HepG2 (cell line): ENCODE measurements at regions not wholly inside any gene's neighbourhood (a gene's known extent, or its start where the extent isn't known, plus 50 kb on each side); places are given as distances from the start of the nearest gene placed in this dataset.

Experiments used
- ATAC-seq: fragments of 200-7000 bp; cut with Tn5 transposase; 3 replicates; pipeline ENCODE4 v1.9.1; 2020; ENCODE audit warnings: mild to moderate bottlenecking, moderate library complexity
- BruUV-seq: library from RNA; stranded (reverse); fragments of 400-500 nt; replicated peaks from 2 replicates; lab custom pipeline; 2021; lab: Mats Ljungman, UMichigan
- CTCF ChIA-PET: fragments of 300-600 bp; formaldehyde crosslinking; extraction: SDS; loops from one replicate; lab custom pipeline; 2021; ENCODE audit warnings: low total read pairs, inconsistent platforms, low intra/inter-chr PET ratio; lab: Yijun Ruan, JAX
- POLR2A ChIA-PET: fragments of 350-600 bp; sonication (Branson Sonifier 250); formaldehyde crosslinking; loops from one replicate; lab custom pipeline; 2020; ENCODE audit warnings: antibody characterized with exemption, inconsistent platforms; lab: Yijun Ruan, JAX
- DNase-seq: peaks from one replicate; pipeline ENCODE4 v3.0.0-alpha.2; 2015; ENCODE audit warnings: low spot score
- FAIRE-seq: peaks from 3 replicates; lab custom pipeline; 2011; peaks lifted over from hg19 to GRCh38; lab: Jason Lieb, UNC
- H2AFZ ChIP-seq: one replicate; pipeline ENCODE4 v1.6.1; 2011; ENCODE audit warnings: low read length, inconsistent platforms
- H3K27ac ChIP-seq: fragments of 300-600 bp; 3 replicates; pipeline ENCODE4 v1.8.0; 2011; ENCODE audit warnings: mixed run types, mild to moderate bottlenecking, mixed read lengths, low read length, inconsistent platforms; ENCODE audit not compliant: insufficient read depth; ENCODE audit errors: extremely low read length
- H3K27me3 ChIP-seq, 2 experiments: fragments of 200-600 bp in 1 of 2; 2 replicates in 1 of 2; 3 replicates in 1 of 2; pipeline versions ENCODE4 v1.6.0 to v1.8.0; 2011; ENCODE audit warnings: low read length in 2 of 2, mild to moderate bottlenecking in 2 of 2, moderate library complexity in 2 of 2, inconsistent platforms in 1 of 2; ENCODE audit not compliant: insufficient read depth in 2 of 2, control insufficient read depth in 1 of 2
- H3K36me3 ChIP-seq, 2 experiments: fragments of 200-600 bp in 1 of 2; replicated peaks in 1 of 2; 2 replicates in 1 of 2; 3 replicates in 1 of 2; pipeline versions ENCODE4 v1.5.1 to v1.8.0; 2011; ENCODE audit warnings: low read length in 2 of 2, inconsistent platforms in 1 of 2; ENCODE audit not compliant: insufficient read depth in 2 of 2, control insufficient read depth in 1 of 2
- H3K4me1 ChIP-seq: 2 replicates; pipeline ENCODE4 v1.5.1; 2012; ENCODE audit warnings: low read length, inconsistent platforms; ENCODE audit not compliant: insufficient read depth
- H3K4me2 ChIP-seq: 2 replicates; pipeline ENCODE4 v1.6.0; 2011; ENCODE audit warnings: low read depth, low read length, inconsistent platforms
- H3K4me3 ChIP-seq, 3 experiments: fragments of 200-600 bp in 1 of 3; sonication (generic), shearing (Covaris generic) in 1 of 3; replicated peaks in 1 of 3; 2 replicates each; pipeline ENCODE4 v1.5.1; 2011 to 2016; ENCODE audit warnings: low read length in 3 of 3, inconsistent platforms in 2 of 3, low read depth in 2 of 3, mild to moderate bottlenecking in 2 of 3, control low read depth in 1 of 3, mixed read lengths in 1 of 3; ENCODE audit not compliant: insufficient read depth in 1 of 3
- H3K79me2 ChIP-seq: one replicate; pipeline ENCODE4 v1.6.1; 2011; ENCODE audit warnings: low read length, inconsistent platforms; ENCODE audit not compliant: insufficient read depth
- H3K9ac ChIP-seq: 2 replicates; pipeline ENCODE4 v1.6.0; 2011; ENCODE audit warnings: mild to moderate bottlenecking, low read depth, low read length, inconsistent platforms; ENCODE audit not compliant: insufficient read depth
- H3K9me3 ChIP-seq: 2 replicates; pipeline ENCODE4 v1.5.1; 2012; ENCODE audit warnings: mild to moderate bottlenecking, low read length
- H4K20me1 ChIP-seq: 2 replicates; pipeline ENCODE4 v1.6.0; 2011; ENCODE audit warnings: inconsistent platforms, mild to moderate bottlenecking, low read length, moderate library complexity; ENCODE audit not compliant: insufficient read depth
- CHCHD3 ChIP-seq: sonication (generic); formaldehyde crosslinking; IDR thresholded peaks from 2 replicates; pipeline ENCODE4 v1.8.0; 2022; ENCODE audit warnings: mild to moderate bottlenecking, missing genetic modification reagents, moderate library complexity
- CSRNP1 ChIP-seq: sonication (generic); formaldehyde crosslinking; IDR thresholded peaks from 2 replicates; pipeline ENCODE4 v1.8.1; 2023; ENCODE audit warnings: mild to moderate bottlenecking, missing genetic modification reagents
- HINFP ChIP-seq: sonication (generic); formaldehyde crosslinking; IDR thresholded peaks from 2 replicates; pipeline ENCODE4 v1.4.0; 2020; ENCODE audit warnings: low read depth, mild to moderate bottlenecking, missing genetic modification reagents
- NFRKB ChIP-seq: fragments of 450-650 bp; IDR thresholded peaks from 2 replicates; pipeline ENCODE4 v1.6.1; 2017
- NFYC ChIP-seq: IDR thresholded peaks from 2 replicates; pipeline ENCODE4 v1.6.1; 2016; ENCODE audit warnings: missing genetic modification reagents, missing compliant biosample characterization
- ZNF138 ChIP-seq: sonication (generic); formaldehyde crosslinking; IDR thresholded peaks from 2 replicates; pipeline ENCODE4 v1.5.0; 2020; ENCODE audit warnings: mild to moderate bottlenecking, low read depth, missing genetic modification reagents
- ZNF704 ChIP-seq: sonication (generic); formaldehyde crosslinking; IDR thresholded peaks from 2 replicates; pipeline ENCODE4 v1.8.1; 2023; ENCODE audit warnings: mild to moderate bottlenecking, inconsistent platforms, moderate library complexity, missing genetic modification reagents, borderline replicate concordance
- WGBS: methylation state at CpG from one replicate; pipeline ENCODE4 v1.1.6; 2017; ENCODE audit warnings: low lambda C conversion rate; 5-methylcytosine and 5-hydroxymethylcytosine counted together
- in situ Hi-C: cut with HindIII; loops from 2 replicates; pipeline ENCODE4 v1.10.0; 2017; ENCODE audit warnings: low pct_unique_long_range_greater_than_20kb; ENCODE audit not compliant: extremely low pct_ligation_motif_present
- intact Hi-C: fragments of 100-400 bp; cut with micrococcal nuclease; formaldehyde crosslinking; loops from one replicate; pipeline ENCODE4 v1.10.0; 2022; ENCODE audit not compliant: unreplicated experiment

- no peak for TF ChIP-seq HINFP
- no peak for TF ChIP-seq NFRKB
- TF ChIP-seq ZNF704, result no peak
- TF ChIP-seq CHCHD3 (CRISPR knock-in tag), result no peak
- no peak for TF ChIP-seq ZNF138 (CRISPR knock-in tag)
- TF ChIP-seq CSRNP1 (CRISPR knock-in tag), result no peak
These were observed 56.0 kb upstream of the NBPF3 start (continued) for GRCh38 chr1:21383785-21384401.

- Histone ChIP-seq H3K4me2 (no peak overlapping the region; the same call in 1 of the 2 replicates), H3K4me1 (no peaks in the 10 kb centered on the region), H3K9ac (no peak overlapping the region), H3K27me3 (no peaks in the 10 kb centered on the region; a peak in 1 of 5 replicates), H3K36me3 (no peaks in the 10 kb centered on the region), H3K9me3 (no peaks in the 10 kb centered on the region), H3K4me3 (no peak overlapping the region), H2AFZ (no peak overlapping the region), H3K27ac (no peak overlapping the region), H3K79me2 (no peaks in the 10 kb centered on the region), H4K20me1 (no peaks in the 10 kb centered on the region)
- BruUV-seq, result no TSS peak
- DNase-seq (no peak), FAIRE-seq (no peak), ATAC-seq (no peak)
- intact Hi-C loops (no loop called here), in situ Hi-C loops (no loop called here)
- CTCF ChIA-PET, result no interaction called here
- POLR2A ChIA-PET, result no interaction called here
- TF ChIP-seq NFYC (CRISPR knock-in tag), result no peak
- WGBS, result 40% methylated on average over 2 of the region's 3 CpGs
These were observed 58.6 kb upstream of the NBPF3 start for GRCh38 chr1:21381354-21381753.
